ENCODE measurements at regions not wholly inside any gene's neighbourhood (a gene's known extent, or its start where the extent isn't known, plus 50 kb on each side); places are given as distances from the start of the nearest gene placed in this dataset.
"Not testable (repeated sequence)": the region's sequence is repeated elsewhere in the genome, so short reads cannot be mapped to it uniquely, and the experiment has no call there.

- no peak for DNase-seq
Observed at GRCh38 chr18:70536370-70537062, 247.7 kb downstream of the SOCS6 start.

GRCh38 chr18:70535041-70535440 lies 246.2 kb downstream of the SOCS6 start:
- no peak for DNase-seq

GRCh38 chr18:70525322-70525721 lies 236.5 kb downstream of the SOCS6 start:
- not testable (repeated sequence) for DNase-seq

- no peak for DNase-seq
Observed at GRCh38 chr18:70523792-70524182, 234.9 kb downstream of the SOCS6 start.

GRCh38 chr18:70523035-70523791 lies 234.4 kb downstream of the SOCS6 start:
- no peak for DNase-seq

- DNase-seq: no peak
Observed at GRCh38 chr18:70522183-70522680, 233.4 kb downstream of the SOCS6 start.

- DNase-seq: no peak
Observed at GRCh38 chr18:70520867-70521266, 232.0 kb downstream of the SOCS6 start.

GRCh38 chr18:70513502-70514171 lies 224.8 kb downstream of the SOCS6 start:
- no peak for DNase-seq

GRCh38 chr18:70507970-70508369 lies 219.1 kb downstream of the SOCS6 start:
- DNase-seq: no peak

GRCh38 chr18:70506511-70506910 lies 217.7 kb downstream of the SOCS6 start:
- DNase-seq: no peak

- DNase-seq: no peak
Observed at GRCh38 chr18:70503060-70503459, 214.2 kb downstream of the SOCS6 start.

- no peak for DNase-seq
Observed at GRCh38 chr18:70501358-70501757, 212.5 kb downstream of the SOCS6 start.

GRCh38 chr18:70500748-70501147 lies 211.9 kb downstream of the SOCS6 start:
- DNase-seq: no peak

GRCh38 chr18:70499218-70499691 lies 210.4 kb downstream of the SOCS6 start:
- no peak for DNase-seq

- no peak for DNase-seq
Observed at GRCh38 chr18:70496353-70497294, 207.8 kb downstream of the SOCS6 start.

GRCh38 chr18:70494524-70494923 lies 205.7 kb downstream of the SOCS6 start:
- DNase-seq: no peak

GRCh38 chr18:70493461-70493860 lies 204.6 kb downstream of the SOCS6 start:
- DNase-seq: no peak

- DNase-seq: peak; percentile 46
Observed at GRCh38 chr18:70491734-70492348, 203.0 kb downstream of the SOCS6 start.

- peak; percentile 50 for DNase-seq
Observed at GRCh38 chr18:70489986-70490933, 201.4 kb downstream of the SOCS6 start.

- no peak for DNase-seq
Observed at GRCh38 chr18:70489571-70489970, 200.7 kb downstream of the SOCS6 start.

- DNase-seq: no peak
Observed at GRCh38 chr18:70469916-70470315, 181.1 kb downstream of the SOCS6 start.
